ENCODE measurements at regions not wholly inside any gene's neighbourhood (a gene's known extent, or its start where the extent isn't known, plus 50 kb on each side); places are given as distances from the start of the nearest gene placed in this dataset.

GRCh38 chr1:221188458-221188857, 309.2 kb downstream of the HLX start:
- Mint-ChIP-seq H3K4me3 (no peak overlapping the region), H3K36me3 (no peaks in the 10 kb centered on the region), H3K27ac (no peak overlapping the region), H3K4me1 (no peaks in the 10 kb centered on the region), H3K27me3 (peaks cover 2% of the 10 kb centered on the region), H3K9me3 (no peaks in the 10 kb centered on the region)

GRCh38 chr1:221190249-221190648, 311.0 kb downstream of the HLX start:
- Mint-ChIP-seq H3K36me3 (no peaks in the 10 kb centered on the region), H3K4me3 (no peak overlapping the region), H3K27ac (no peak overlapping the region), H3K27me3 (no peaks in the 10 kb centered on the region), H3K9me3 (no peaks in the 10 kb centered on the region), H3K4me1 (no peaks in the 10 kb centered on the region)

- Mint-ChIP-seq H3K4me3 (no peak overlapping the region), H3K4me1 (no peaks in the 10 kb centered on the region), H3K27ac (no peak overlapping the region), H3K27me3 (no peaks in the 10 kb centered on the region), H3K9me3 (no peaks in the 10 kb centered on the region), H3K36me3 (no peaks in the 10 kb centered on the region)
Measured at GRCh38 chr1:221192055-221192454, 312.8 kb downstream of the HLX start.

- Mint-ChIP-seq H3K4me3 (no peak overlapping the region), H3K36me3 (no peaks in the 10 kb centered on the region), H3K4me1 (no peaks in the 10 kb centered on the region), H3K9me3 (peaks cover 5% of the 10 kb centered on the region), H3K27ac (no peak overlapping the region), H3K27me3 (no peaks in the 10 kb centered on the region)
Measured at GRCh38 chr1:221200464-221200863, 321.2 kb downstream of the HLX start.

- no peaks in the 10 kb centered on the region for H3K27me3 Mint-ChIP-seq
- H3K4me1 Mint-ChIP-seq = no peaks in the 10 kb centered on the region
- peaks cover 5% of the 10 kb centered on the region for H3K9me3 Mint-ChIP-seq
- no peak overlapping the region for H3K4me3 Mint-ChIP-seq
- H3K27ac Mint-ChIP-seq = no peak overlapping the region
- H3K36me3 Mint-ChIP-seq = no peaks in the 10 kb centered on the region
Measured at GRCh38 chr1:221201773-221202172, 322.5 kb downstream of the HLX start.

- H3K27ac Mint-ChIP-seq = no peak overlapping the region
- no peaks in the 10 kb centered on the region for H3K27me3 Mint-ChIP-seq
- H3K4me1 Mint-ChIP-seq = no peaks in the 10 kb centered on the region
Measured at GRCh38 chr1:221203224-221204054, 324.2 kb downstream of the HLX start.

GRCh38 chr1:221204055-221204833, 325.0 kb downstream of the HLX start:
- Mint-ChIP-seq H3K27ac (no peak overlapping the region), H3K4me3 (no peak overlapping the region), H3K9me3 (peaks cover 1% of the 10 kb centered on the region), H3K36me3 (no peaks in the 10 kb centered on the region), H3K4me1 (no peaks in the 10 kb centered on the region), H3K27me3 (no peaks in the 10 kb centered on the region)

More at GRCh38 chr1:221203224-221204054, 324.2 kb downstream of the HLX start:
- H3K9me3 Mint-ChIP-seq = peaks cover 5% of the 10 kb centered on the region
- H3K4me3 Mint-ChIP-seq = no peak overlapping the region
- no peaks in the 10 kb centered on the region for H3K36me3 Mint-ChIP-seq

- no peak overlapping the region for H3K27ac Mint-ChIP-seq
- H3K4me3 Mint-ChIP-seq = no peak overlapping the region
- no peaks in the 10 kb centered on the region for H3K9me3 Mint-ChIP-seq
- H3K27me3 Mint-ChIP-seq = no peaks in the 10 kb centered on the region
- no peaks in the 10 kb centered on the region for H3K36me3 Mint-ChIP-seq
- H3K4me1 Mint-ChIP-seq = no peaks in the 10 kb centered on the region
Measured at GRCh38 chr1:221206076-221206475, 326.8 kb downstream of the HLX start.

- Mint-ChIP-seq H3K4me3 (no peak overlapping the region), H3K36me3 (no peaks in the 10 kb centered on the region)
Measured at GRCh38 chr1:221212926-221213325, 333.7 kb downstream of the HLX start.

GRCh38 chr1:221217029-221217428, 337.8 kb downstream of the HLX start:
- H3K27ac Mint-ChIP-seq = no peak overlapping the region
- peaks cover 1% of the 10 kb centered on the region for H3K27me3 Mint-ChIP-seq
- no peaks in the 10 kb centered on the region for H3K9me3 Mint-ChIP-seq
- H3K4me3 Mint-ChIP-seq = no peak overlapping the region
- H3K36me3 Mint-ChIP-seq = no peaks in the 10 kb centered on the region
- no peaks in the 10 kb centered on the region for H3K4me1 Mint-ChIP-seq

More at GRCh38 chr1:221212926-221213325, 333.7 kb downstream of the HLX start:
- Mint-ChIP-seq H3K27me3 (peaks cover 1% of the 10 kb centered on the region), H3K4me1 (no peaks in the 10 kb centered on the region), H3K9me3 (no peaks in the 10 kb centered on the region), H3K27ac (no peak overlapping the region)

GRCh38 chr1:221223281-221223680, 344.0 kb downstream of the HLX start:
- Mint-ChIP-seq H3K4me1 (no peaks in the 10 kb centered on the region), H3K27ac (no peak overlapping the region), H3K36me3 (no peaks in the 10 kb centered on the region), H3K4me3 (no peak overlapping the region), H3K27me3 (peaks cover 3% of the 10 kb centered on the region), H3K9me3 (peaks cover 16% of the 10 kb centered on the region)

GRCh38 chr1:221227460-221227859, 348.2 kb downstream of the HLX start:
- no peaks in the 10 kb centered on the region for H3K4me1 Mint-ChIP-seq
- no peaks in the 10 kb centered on the region for H3K36me3 Mint-ChIP-seq
- no peak overlapping the region for H3K27ac Mint-ChIP-seq
- H3K27me3 Mint-ChIP-seq = peaks cover 8% of the 10 kb centered on the region
- peaks cover 16% of the 10 kb centered on the region for H3K9me3 Mint-ChIP-seq
- H3K4me3 Mint-ChIP-seq = no peak overlapping the region

- H3K4me1 Mint-ChIP-seq = no peaks in the 10 kb centered on the region
Measured at GRCh38 chr1:221227872-221228337, 348.7 kb downstream of the HLX start.

GRCh38 chr1:221228594-221228993, 349.4 kb downstream of the HLX start:
- Mint-ChIP-seq H3K9me3 (peaks cover 19% of the 10 kb centered on the region), H3K4me3 (no peak overlapping the region), H3K27ac (no peak overlapping the region), H3K36me3 (no peaks in the 10 kb centered on the region), H3K4me1 (no peaks in the 10 kb centered on the region), H3K27me3 (peaks cover 11% of the 10 kb centered on the region)

More at GRCh38 chr1:221227872-221228337, 348.7 kb downstream of the HLX start:
- H3K36me3 Mint-ChIP-seq = no peaks in the 10 kb centered on the region
- H3K27ac Mint-ChIP-seq = no peak overlapping the region
- H3K27me3 Mint-ChIP-seq = peaks cover 8% of the 10 kb centered on the region
- H3K4me3 Mint-ChIP-seq = no peak overlapping the region
- peaks cover 18% of the 10 kb centered on the region for H3K9me3 Mint-ChIP-seq

GRCh38 chr1:221230605-221231004, 351.4 kb downstream of the HLX start:
- Mint-ChIP-seq H3K27ac (no peak overlapping the region), H3K4me1 (no peaks in the 10 kb centered on the region), H3K4me3 (no peak overlapping the region), H3K27me3 (peaks cover 8% of the 10 kb centered on the region), H3K9me3 (peaks cover 8% of the 10 kb centered on the region), H3K36me3 (no peaks in the 10 kb centered on the region)

- peaks cover 7% of the 10 kb centered on the region for H3K27me3 Mint-ChIP-seq
- H3K9me3 Mint-ChIP-seq = peaks cover 8% of the 10 kb centered on the region
- H3K4me3 Mint-ChIP-seq = no peak overlapping the region
- H3K27ac Mint-ChIP-seq = no peak overlapping the region
- no peaks in the 10 kb centered on the region for H3K36me3 Mint-ChIP-seq
- H3K4me1 Mint-ChIP-seq = no peaks in the 10 kb centered on the region
Measured at GRCh38 chr1:221234791-221235190, 355.5 kb downstream of the HLX start.

Measured in activated naive CD4-positive, alpha-beta T cell treated with anti-CD3 and anti-CD28 coated beads, Interleukin-2, amount 50 U/mL, for 24 hours (primary cell).